ENCODE measurements at regions not wholly inside any gene's neighbourhood (a gene's known extent, or its start where the extent isn't known, plus 50 kb on each side); places are given as distances from the start of the nearest gene placed in this dataset.

DNA sequence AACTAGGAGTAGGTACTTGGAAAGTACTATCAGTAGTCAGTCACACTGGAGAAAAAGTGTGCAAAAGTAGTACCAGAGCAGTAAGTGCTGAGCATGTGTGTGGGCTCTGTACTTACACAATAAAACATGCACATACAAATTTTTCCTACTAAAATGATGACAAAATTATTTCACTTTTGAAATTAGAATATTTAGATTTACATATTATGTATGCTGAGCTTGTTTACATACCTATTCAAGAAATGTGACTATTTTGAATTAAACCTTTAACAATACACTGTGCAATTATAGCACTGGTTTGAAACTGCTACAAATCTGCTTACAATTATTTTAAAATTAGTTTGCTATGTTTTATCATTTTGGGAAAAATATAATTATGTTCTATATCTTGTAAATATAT is 2781.6 kb upstream of the PCDH20 start:
- TF ChIP-seq, protein P1, sequence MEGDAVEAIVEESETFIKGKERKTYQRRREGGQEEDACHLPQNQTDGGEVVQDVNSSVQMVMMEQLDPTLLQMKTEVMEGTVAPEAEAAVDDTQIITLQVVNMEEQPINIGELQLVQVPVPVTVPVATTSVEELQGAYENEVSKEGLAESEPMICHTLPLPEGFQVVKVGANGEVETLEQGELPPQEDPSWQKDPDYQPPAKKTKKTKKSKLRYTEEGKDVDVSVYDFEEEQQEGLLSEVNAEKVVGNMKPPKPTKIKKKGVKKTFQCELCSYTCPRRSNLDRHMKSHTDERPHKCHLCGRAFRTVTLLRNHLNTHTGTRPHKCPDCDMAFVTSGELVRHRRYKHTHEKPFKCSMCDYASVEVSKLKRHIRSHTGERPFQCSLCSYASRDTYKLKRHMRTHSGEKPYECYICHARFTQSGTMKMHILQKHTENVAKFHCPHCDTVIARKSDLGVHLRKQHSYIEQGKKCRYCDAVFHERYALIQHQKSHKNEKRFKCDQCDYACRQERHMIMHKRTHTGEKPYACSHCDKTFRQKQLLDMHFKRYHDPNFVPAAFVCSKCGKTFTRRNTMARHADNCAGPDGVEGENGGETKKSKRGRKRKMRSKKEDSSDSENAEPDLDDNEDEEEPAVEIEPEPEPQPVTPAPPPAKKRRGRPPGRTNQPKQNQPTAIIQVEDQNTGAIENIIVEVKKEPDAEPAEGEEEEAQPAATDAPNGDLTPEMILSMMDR (IDR thresholded peaks at IDR 0.05), result no peak
- no peak for TF ChIP-seq EP300 (IDR thresholded peaks at IDR 0.05)
- no peak for TF ChIP-seq POLR2AphosphoS5 (IDR thresholded peaks at IDR 0.05)

Data from esophagus muscularis mucosa (tissue), 4 donors.